Smooth muscle cell (in vitro differentiated cells): ENCODE measurements at regions not wholly inside any gene's neighbourhood (a gene's known extent, or its start where the extent isn't known, plus 50 kb on each side); places are given as distances from the start of the nearest gene placed in this dataset.

Experiments used
- DNase-seq: peaks from one replicate; lab custom pipeline; 2025; ENCODE audit not compliant: unreplicated experiment; lab: John Stamatoyannopoulos, UW
- H2AFZ ChIP-seq: fragments of 200-600 bp; sonication (generic); 2 replicates; pipeline ENCODE4 v1.6.0; 2016; ENCODE audit warnings: antibody characterized with exemption, low read depth, mild to moderate bottlenecking
- H3F3A ChIP-seq: fragments of 200-600 bp; sonication (generic); 2 replicates; pipeline ENCODE4 v1.6.0; 2017; ENCODE audit warnings: antibody characterized with exemption, low read depth
- H3K27ac ChIP-seq: fragments of 200-600 bp; sonication (generic); 2 replicates; pipeline ENCODE4 v1.5.1; 2016; ENCODE audit warnings: low read depth, mild to moderate bottlenecking
- H3K27me3 ChIP-seq: fragments of 200-600 bp; sonication (generic); 2 replicates; pipeline ENCODE4 v1.6.1; 2016; ENCODE audit warnings: low read depth, mild to moderate bottlenecking
- H3K36me3 ChIP-seq: fragments of 200-600 bp; sonication (generic); 2 replicates; pipeline ENCODE4 v1.5.1; 2016; ENCODE audit warnings: low read depth
- H3K4me1 ChIP-seq: fragments of 200-600 bp; sonication (generic); 2 replicates; pipeline ENCODE4 v1.5.1; 2016; ENCODE audit warnings: low read depth
- H3K4me2 ChIP-seq: fragments of 200-600 bp; sonication (generic); 2 replicates; pipeline ENCODE4 v1.6.0; 2016; ENCODE audit warnings: mild to moderate bottlenecking
- H3K4me3 ChIP-seq: fragments of 200-600 bp; sonication (generic); 2 replicates; pipeline ENCODE4 v1.5.1; 2016; ENCODE audit warnings: mild to moderate bottlenecking
- H3K79me2 ChIP-seq: fragments of 200-600 bp; sonication (generic); 2 replicates; pipeline ENCODE4 v1.6.0; 2016; ENCODE audit warnings: low read depth, mild to moderate bottlenecking
- H3K9ac ChIP-seq: fragments of 200-600 bp; sonication (generic); 2 replicates; pipeline ENCODE4 v1.6.0; 2016; ENCODE audit warnings: low read depth
- H3K9me3 ChIP-seq: fragments of 200-600 bp; sonication (generic); replicated peaks from 2 replicates; pipeline ENCODE4 v1.5.1; 2016; ENCODE audit warnings: low read depth
- H4K20me1 ChIP-seq: fragments of 200-600 bp; sonication (generic); 2 replicates; pipeline ENCODE4 v1.6.0; 2016; ENCODE audit warnings: low read depth
- WGBS: methylation state at CpG from one replicate; pipeline ENCODE4 v1.1.7; 2016; ENCODE audit warnings: low lambda C conversion rate; 5-methylcytosine and 5-hydroxymethylcytosine counted together
- TF ChIP-seq, protein P1 (sequence below): fragments of 200-600 bp; sonication (generic); IDR thresholded peaks from 2 replicates; pipeline ENCODE4 v1.5.1; 2017; ENCODE audit warnings: borderline replicate concordance, mild to moderate bottlenecking, antibody characterized with exemption; ENCODE audit not compliant: insufficient read depth, poor library complexity, severe bottlenecking

DNA sequence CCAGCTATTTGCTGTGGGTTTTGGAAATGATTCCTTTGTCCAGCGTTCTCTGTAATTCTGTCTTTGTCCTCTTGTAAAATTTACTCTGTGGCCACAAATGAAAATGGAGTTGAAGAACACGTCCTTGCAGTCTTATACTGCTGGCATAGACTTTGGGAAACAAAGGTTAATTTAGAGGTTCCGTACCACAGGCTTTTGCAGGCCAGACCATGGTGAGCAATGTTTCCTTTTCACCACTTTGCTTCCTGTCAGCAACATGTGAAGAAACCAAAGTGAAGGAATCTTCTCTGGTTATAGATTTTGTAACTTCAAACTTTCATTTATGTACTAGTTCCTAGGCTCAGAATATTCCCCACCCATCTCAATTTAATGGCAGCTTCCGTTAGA lies 488.5 kb downstream of the MDFIC start:
- DNase-seq = no peak
- Histone ChIP-seq H3K36me3 (no peaks in the 10 kb centered on the region), H3K4me2 (no peak overlapping the region), H2AFZ (no peak overlapping the region), H3K27ac (no peak overlapping the region), H3K79me2 (no peaks in the 10 kb centered on the region), H3K4me1 (no peaks in the 10 kb centered on the region), H3K9ac (no peak overlapping the region), H4K20me1 (no peaks in the 10 kb centered on the region), H3K9me3 (no peaks in the 10 kb centered on the region), H3F3A (no peaks in the 10 kb centered on the region), H3K27me3 (no peaks in the 10 kb centered on the region), H3K4me3 (no peak overlapping the region)
- TF ChIP-seq, protein P1, sequence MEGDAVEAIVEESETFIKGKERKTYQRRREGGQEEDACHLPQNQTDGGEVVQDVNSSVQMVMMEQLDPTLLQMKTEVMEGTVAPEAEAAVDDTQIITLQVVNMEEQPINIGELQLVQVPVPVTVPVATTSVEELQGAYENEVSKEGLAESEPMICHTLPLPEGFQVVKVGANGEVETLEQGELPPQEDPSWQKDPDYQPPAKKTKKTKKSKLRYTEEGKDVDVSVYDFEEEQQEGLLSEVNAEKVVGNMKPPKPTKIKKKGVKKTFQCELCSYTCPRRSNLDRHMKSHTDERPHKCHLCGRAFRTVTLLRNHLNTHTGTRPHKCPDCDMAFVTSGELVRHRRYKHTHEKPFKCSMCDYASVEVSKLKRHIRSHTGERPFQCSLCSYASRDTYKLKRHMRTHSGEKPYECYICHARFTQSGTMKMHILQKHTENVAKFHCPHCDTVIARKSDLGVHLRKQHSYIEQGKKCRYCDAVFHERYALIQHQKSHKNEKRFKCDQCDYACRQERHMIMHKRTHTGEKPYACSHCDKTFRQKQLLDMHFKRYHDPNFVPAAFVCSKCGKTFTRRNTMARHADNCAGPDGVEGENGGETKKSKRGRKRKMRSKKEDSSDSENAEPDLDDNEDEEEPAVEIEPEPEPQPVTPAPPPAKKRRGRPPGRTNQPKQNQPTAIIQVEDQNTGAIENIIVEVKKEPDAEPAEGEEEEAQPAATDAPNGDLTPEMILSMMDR = no peak
- 92% methylated on average over 4 of the region's 4 CpGs for WGBS

DNA sequence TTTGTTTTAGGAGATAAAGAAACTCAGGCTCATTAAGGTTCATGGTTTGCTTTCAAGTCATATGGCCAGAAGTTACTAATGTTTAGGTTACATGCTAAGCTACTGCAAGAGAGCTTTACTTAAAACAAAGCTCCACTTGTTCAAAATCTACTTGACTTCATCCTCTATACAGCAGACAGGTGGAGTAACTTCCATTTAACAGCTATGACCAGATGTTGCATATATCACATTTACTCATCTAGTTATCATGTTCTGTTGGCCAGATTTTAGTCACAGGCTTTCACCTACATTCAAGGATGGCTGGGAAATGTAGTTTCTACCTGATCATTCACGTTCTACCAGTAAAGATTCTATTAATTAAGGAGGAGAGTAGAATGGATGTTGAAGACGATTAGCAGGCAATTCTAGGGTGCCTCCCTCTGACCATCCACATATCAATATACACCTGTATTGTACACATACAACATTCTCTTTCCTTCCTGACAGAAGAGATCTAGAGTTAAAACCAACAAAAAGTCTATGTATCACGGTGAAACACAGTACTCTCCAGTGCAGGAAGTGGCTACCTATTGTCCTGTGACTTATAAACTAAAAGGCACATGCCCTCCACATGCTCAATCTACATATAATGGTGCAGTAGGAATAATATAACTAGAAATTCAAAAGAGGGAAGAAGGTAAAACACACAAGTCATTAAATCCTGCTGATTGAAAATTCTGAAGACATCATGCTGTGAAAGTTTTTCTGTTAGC lies 488.0 kb downstream of the MDFIC start:
- Histone ChIP-seq H4K20me1 (no peaks in the 10 kb centered on the region), H3K36me3 (no peaks in the 10 kb centered on the region), H3K4me1 (no peaks in the 10 kb centered on the region), H3F3A (no peaks in the 10 kb centered on the region), H3K4me2 (no peak overlapping the region), H3K27me3 (no peaks in the 10 kb centered on the region), H3K9me3 (no peaks in the 10 kb centered on the region), H2AFZ (no peak overlapping the region), H3K79me2 (no peaks in the 10 kb centered on the region), H3K27ac (no peak overlapping the region), H3K9ac (no peak overlapping the region), H3K4me3 (no peak overlapping the region)
- TF ChIP-seq, protein P1 = no peak
- 83% methylated on average over 3 of the region's 3 CpGs for WGBS
- no peak for DNase-seq

DNA sequence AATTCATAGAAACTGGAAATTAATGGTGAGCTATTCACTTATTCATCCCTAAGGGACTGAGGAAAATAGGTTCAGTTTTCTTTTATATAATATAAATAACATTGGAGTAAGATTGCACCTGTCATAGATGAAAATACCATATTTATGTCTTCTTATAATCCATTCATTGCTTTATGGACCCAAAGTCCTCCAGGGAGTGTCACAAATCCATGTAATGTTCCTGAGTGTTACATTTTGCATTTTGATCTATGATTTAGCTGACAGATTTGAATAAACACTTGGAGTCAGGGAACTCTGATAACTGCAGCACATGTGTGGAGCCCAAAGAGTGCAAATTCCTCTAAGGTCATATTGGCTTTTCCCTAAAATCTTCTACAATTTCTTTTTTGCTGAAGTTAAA lies 484.3 kb downstream of the MDFIC start:
- TF ChIP-seq, protein P1 = no peak
- Histone ChIP-seq H2AFZ (no peak overlapping the region), H3F3A (no peaks in the 10 kb centered on the region), H3K4me1 (no peaks in the 10 kb centered on the region), H3K4me2 (no peak overlapping the region), H3K4me3 (no peak overlapping the region), H4K20me1 (no peaks in the 10 kb centered on the region), H3K27ac (no peak overlapping the region), H3K36me3 (no peaks in the 10 kb centered on the region), H3K9ac (no peak overlapping the region), H3K79me2 (no peaks in the 10 kb centered on the region), H3K27me3 (no peaks in the 10 kb centered on the region), H3K9me3 (no peaks in the 10 kb centered on the region)
- DNase-seq = no peak

DNA sequence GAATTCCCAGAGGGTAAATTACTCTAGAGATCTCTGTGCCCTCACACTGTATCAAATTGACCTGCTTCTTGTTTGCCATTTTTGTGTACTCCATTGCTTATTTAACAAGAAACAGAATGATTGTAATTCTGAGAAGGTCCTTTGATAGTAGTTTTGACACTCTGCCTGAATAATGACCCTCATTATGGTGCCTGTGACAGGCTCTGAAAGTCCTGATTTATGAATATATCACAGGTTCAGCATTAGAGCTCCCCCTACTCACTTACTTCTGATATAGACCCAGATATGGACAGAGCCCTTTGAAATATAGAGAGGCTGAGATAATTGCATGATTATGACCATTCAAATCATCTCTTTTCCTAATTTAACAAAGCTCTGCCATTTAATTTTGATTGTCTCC lies 465.2 kb downstream of the MDFIC start:
- no peaks in the 10 kb centered on the region for H3K36me3 ChIP-seq
- H3K4me2 ChIP-seq = no peak overlapping the region
- H3K79me2 ChIP-seq = no peaks in the 10 kb centered on the region
- H3K9ac ChIP-seq = no peak overlapping the region
- no peaks in the 10 kb centered on the region for H3K27me3 ChIP-seq
- no peaks in the 10 kb centered on the region for H3K4me1 ChIP-seq
- H2AFZ ChIP-seq = no peak overlapping the region
- no peak overlapping the region for H3K27ac ChIP-seq
- DNase-seq = no peak
- H4K20me1 ChIP-seq = no peaks in the 10 kb centered on the region
- no peak overlapping the region for H3K4me3 ChIP-seq
- no peaks in the 10 kb centered on the region for H3F3A ChIP-seq
- TF ChIP-seq, protein P1 = no peak
- no peaks in the 10 kb centered on the region for H3K9me3 ChIP-seq
